ENCODE measurements at regions not wholly inside any gene's neighbourhood (a gene's known extent, or its start where the extent isn't known, plus 50 kb on each side); places are given as distances from the start of the nearest gene placed in this dataset.

DNA sequence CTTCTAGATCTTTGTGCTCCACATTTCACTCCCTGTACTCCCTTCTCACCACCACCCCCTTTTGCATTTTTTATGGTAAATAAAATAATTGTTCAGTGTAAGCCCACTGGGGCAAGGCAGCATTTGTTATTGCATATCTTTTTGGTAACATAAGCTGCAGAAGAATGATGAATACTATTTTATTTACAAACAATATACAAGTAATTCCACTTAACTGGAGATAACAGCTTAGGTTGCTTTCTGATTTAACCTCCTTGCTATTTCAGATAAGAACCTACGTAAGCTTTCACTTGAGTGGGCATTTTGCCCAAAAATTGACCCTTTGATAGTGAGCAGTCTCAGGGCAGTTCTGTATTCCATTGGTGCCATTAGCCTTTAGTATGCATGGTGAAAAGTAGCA is 417.9 kb downstream of the SH3GL2 start:
- no peak for ATAC-seq
- no peaks in the 10 kb centered on the region for H3F3A ChIP-seq (ENCODE audit: low read length, unreplicated experiment)
- CTCF ChIA-PET, result no interaction called here

GRCh38 chr9:18002718-18003438 is 424.0 kb downstream of the SH3GL2 start:
- Histone ChIP-seq H3F3A (ENCODE audit: low read length, unreplicated experiment) (no peaks in the 10 kb centered on the region), H3K9me3 (ENCODE audit: low read length) (no peaks in the 10 kb centered on the region), H3K4me2 (ENCODE audit: low read length) (no peak overlapping the region), H3K79me2 (ENCODE audit: low read length) (no peaks in the 10 kb centered on the region), H4K20me1 (ENCODE audit: low read length) (no peaks in the 10 kb centered on the region), H3K27me3 (ENCODE audit: low read length) (peaks cover 41% of the 10 kb centered on the region), H3K9me2 (replicated peaks; ENCODE audit: low read length) (no peaks in the 10 kb centered on the region), H3K9ac (ENCODE audit: low read length) (no peak overlapping the region), H3K36me3 (ENCODE audit: low read depth, low read length) (no peaks in the 10 kb centered on the region), H3K4me3 (ENCODE audit: low read length) (no peak overlapping the region), H2AFZ (ENCODE audit: low read length) (no peak overlapping the region), H3K4me1 (ENCODE audit: insufficient read depth, low read length) (no peaks in the 10 kb centered on the region), H3K27ac (ENCODE audit: low read length) (no peak overlapping the region)
- POLR2A ChIA-PET (ENCODE audit: unreplicated experiment), result interaction anchor here (0.6 kb wide), 1 partner anchor 221 kb away, joined by 3 read pairs; no protein-coding TSS in a partner anchor
- ATAC-seq, result no peak
- CTCF ChIA-PET, result no interaction called here
- TF ChIP-seq CTCF (conservative IDR thresholded peaks at IDR 0.05; ENCODE audit: low read depth, low read length) (no peak), EZH2 (IDR thresholded peaks at IDR 0.05; ENCODE audit: low read length, unreplicated experiment) (no peak), EZH2phosphoT487 (IDR thresholded peaks at IDR 0.05; ENCODE audit: borderline replicate concordance, low read length) (no peak)
- DNase-seq, result no peak
- intact Hi-C loops (cut with micrococcal nuclease), result no loop called here
- BruUV-seq (replicated peaks), result no TSS peak

More for the DNA sequence above, 417.9 kb downstream of the SH3GL2 start:
- H3K9me2 ChIP-seq (replicated peaks; ENCODE audit: low read length), result no peaks in the 10 kb centered on the region
- peaks cover 30% of the 10 kb centered on the region for H3K27me3 ChIP-seq (ENCODE audit: low read length)
- H3K9me3 ChIP-seq (ENCODE audit: low read length), result no peaks in the 10 kb centered on the region
- H3K4me2 ChIP-seq (ENCODE audit: low read length), result no peak overlapping the region
- H3K4me1 ChIP-seq (ENCODE audit: insufficient read depth, low read length), result no peaks in the 10 kb centered on the region
- no peak overlapping the region for H3K27ac ChIP-seq (ENCODE audit: low read length)
- no peak overlapping the region for H2AFZ ChIP-seq (ENCODE audit: low read length)
- POLR2A ChIA-PET (ENCODE audit: unreplicated experiment), result no interaction called here
- TF ChIP-seq CTCF (conservative IDR thresholded peaks at IDR 0.05; ENCODE audit: low read depth, low read length), result no peak
- no peak for TF ChIP-seq EZH2phosphoT487 (IDR thresholded peaks at IDR 0.05; ENCODE audit: borderline replicate concordance, low read length)
- no peak for TF ChIP-seq EZH2 (IDR thresholded peaks at IDR 0.05; ENCODE audit: low read length, unreplicated experiment)
- H3K9ac ChIP-seq (ENCODE audit: low read length), result no peak overlapping the region
- H3K36me3 ChIP-seq (ENCODE audit: low read depth, low read length), result no peaks in the 10 kb centered on the region
- H3K4me3 ChIP-seq (ENCODE audit: low read length), result no peak overlapping the region
- DNase-seq, result no peak
- H3K79me2 ChIP-seq (ENCODE audit: low read length), result no peaks in the 10 kb centered on the region
- intact Hi-C loops (cut with micrococcal nuclease), result no loop called here
- no peaks in the 10 kb centered on the region for H4K20me1 ChIP-seq (ENCODE audit: low read length)
- no TSS peak for BruUV-seq (replicated peaks)

DNA sequence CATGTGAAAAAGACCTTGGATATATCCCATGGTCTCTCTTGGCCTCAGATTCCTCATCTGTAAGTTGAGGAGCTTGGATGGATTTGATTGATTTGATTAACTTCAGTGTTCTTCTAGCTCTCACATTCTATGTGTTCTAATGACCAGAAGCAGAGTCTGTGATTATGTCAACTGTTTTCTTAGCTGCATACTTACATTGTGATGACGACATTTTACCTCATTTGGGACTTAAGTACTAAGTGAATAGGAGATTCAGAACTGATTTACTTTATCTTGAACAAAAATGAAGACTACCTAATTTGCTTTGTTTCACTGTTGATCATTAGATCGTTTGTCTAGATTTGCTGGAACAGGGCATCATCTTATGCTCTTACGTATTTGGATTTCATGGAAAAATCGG is 427.7 kb downstream of the SH3GL2 start:
- intact Hi-C loops (cut with micrococcal nuclease), result no loop called here
- Histone ChIP-seq H3K9ac (ENCODE audit: low read length) (no peak overlapping the region), H3K9me2 (replicated peaks; ENCODE audit: low read length) (no peaks in the 10 kb centered on the region), H3K27ac (ENCODE audit: low read length) (no peak overlapping the region), H3K4me2 (ENCODE audit: low read length) (no peak overlapping the region), H4K20me1 (ENCODE audit: low read length) (no peaks in the 10 kb centered on the region), H3K79me2 (ENCODE audit: low read length) (no peaks in the 10 kb centered on the region), H3K9me3 (ENCODE audit: low read length) (no peaks in the 10 kb centered on the region), H3K36me3 (ENCODE audit: low read depth, low read length) (no peaks in the 10 kb centered on the region), H3K4me3 (ENCODE audit: low read length) (no peak overlapping the region), H3K27me3 (ENCODE audit: low read length) (peaks cover 32% of the 10 kb centered on the region; the same call in 1 of the 2 replicates), H3K4me1 (ENCODE audit: insufficient read depth, low read length) (no peaks in the 10 kb centered on the region), H3F3A (ENCODE audit: low read length, unreplicated experiment) (no peaks in the 10 kb centered on the region), H2AFZ (ENCODE audit: low read length) (no peak overlapping the region)
- no TSS peak for BruUV-seq (replicated peaks)
- no peak for TF ChIP-seq CTCF (conservative IDR thresholded peaks at IDR 0.05; ENCODE audit: low read depth, low read length)
- no peak for TF ChIP-seq EZH2phosphoT487 (IDR thresholded peaks at IDR 0.05; ENCODE audit: borderline replicate concordance, low read length)
- TF ChIP-seq EZH2 (IDR thresholded peaks at IDR 0.05; ENCODE audit: low read length, unreplicated experiment), result no peak
- CTCF ChIA-PET, result no interaction called here
- DNase-seq, result no peak
- POLR2A ChIA-PET (ENCODE audit: unreplicated experiment), result no interaction called here
- ATAC-seq, result no peak
